H9 (cell line): ENCODE measurements at regions not wholly inside any gene's neighbourhood (a gene's known extent, or its start where the extent isn't known, plus 50 kb on each side); places are given as distances from the start of the nearest gene placed in this dataset.

Source experiments
- DNase-seq: peaks from one replicate; pipeline ENCODE4 v3.0.0-alpha.2; 2017
- H2AFZ ChIP-seq: one replicate; pipeline ENCODE4 v1.6.1; 2013; ENCODE audit warnings: mild to moderate bottlenecking, low read length, control low read depth, moderate library complexity
- H2AK5ac ChIP-seq: 2 replicates; pipeline ENCODE4 v1.6.1; 2013; ENCODE audit warnings: low read length, control low read depth, mixed read lengths; ENCODE audit not compliant: insufficient read length
- H2BK120ac ChIP-seq: one replicate; pipeline ENCODE4 v1.6.1; 2013; ENCODE audit warnings: low read depth, mild to moderate bottlenecking, low read length, control low read depth, inconsistent platforms; ENCODE audit not compliant: poor library complexity, severe bottlenecking
- H2BK12ac ChIP-seq: 2 replicates; pipeline ENCODE4 v1.6.1; 2013; ENCODE audit warnings: low read length, control low read depth, mixed read lengths, low read depth; ENCODE audit not compliant: insufficient read length
- H2BK15ac ChIP-seq: 2 replicates; pipeline ENCODE4 v1.6.1; 2013; ENCODE audit warnings: low read depth, low read length, control low read depth
- H2BK20ac ChIP-seq: one replicate; pipeline ENCODE4 v1.6.1; 2013; ENCODE audit warnings: low read depth, mild to moderate bottlenecking, low read length, control low read depth, inconsistent platforms; ENCODE audit not compliant: poor library complexity, severe bottlenecking
- H2BK5ac ChIP-seq: 2 replicates; pipeline ENCODE4 v1.6.1; 2013; ENCODE audit warnings: low read length, control low read depth, mixed read lengths; ENCODE audit not compliant: insufficient read length
- H3K14ac ChIP-seq: 2 replicates; pipeline ENCODE4 v1.6.1; 2013; ENCODE audit warnings: low read length, control low read depth; ENCODE audit not compliant: insufficient read depth
- H3K18ac ChIP-seq: 2 replicates; pipeline ENCODE4 v1.6.1; 2013; ENCODE audit warnings: low read depth, mild to moderate bottlenecking, mixed read lengths, low read length, control low read depth; ENCODE audit not compliant: insufficient read length
- H3K23ac ChIP-seq: 2 replicates; pipeline ENCODE4 v1.6.1; 2013; ENCODE audit warnings: low read length, control low read depth, mixed read lengths, low read depth; ENCODE audit not compliant: insufficient read length
- H3K23me2 ChIP-seq: 2 replicates; pipeline ENCODE4 v1.6.1; 2013; ENCODE audit warnings: low read depth, mild to moderate bottlenecking, mixed read lengths, low read length, control low read depth; ENCODE audit not compliant: insufficient read length, poor library complexity, severe bottlenecking
- H3K27ac ChIP-seq: 2 replicates; pipeline ENCODE4 v1.5.1; 2013; ENCODE audit warnings: low read length, control low read depth, mixed read lengths, low read depth; ENCODE audit not compliant: insufficient read length
- H3K27me3 ChIP-seq: 2 replicates; pipeline ENCODE4 v1.6.1; 2013; ENCODE audit warnings: low read length, control low read depth, inconsistent platforms; ENCODE audit not compliant: insufficient read depth
- H3K4ac ChIP-seq: 2 replicates; pipeline ENCODE4 v1.6.1; 2013; ENCODE audit warnings: low read depth, mild to moderate bottlenecking, control low read depth, inconsistent platforms, low read length, moderate library complexity
- H3K4me1 ChIP-seq: 2 replicates; pipeline ENCODE4 v1.6.1; 2013; ENCODE audit warnings: low read length, control low read depth, inconsistent platforms; ENCODE audit not compliant: insufficient read depth
- H3K4me2 ChIP-seq: 2 replicates; pipeline ENCODE4 v1.6.1; 2013; ENCODE audit warnings: low read length, control low read depth, mixed read lengths; ENCODE audit not compliant: insufficient read length, insufficient read depth
- H3K56ac ChIP-seq: 2 replicates; pipeline ENCODE4 v1.6.1; 2013; ENCODE audit warnings: low read depth, mild to moderate bottlenecking, mixed read lengths, low read length, control low read depth; ENCODE audit not compliant: insufficient read length
- H3K79me1 ChIP-seq: 2 replicates; pipeline ENCODE4 v1.6.1; 2013; ENCODE audit warnings: low read depth, mild to moderate bottlenecking, moderate library complexity, low read length, control low read depth, inconsistent platforms; ENCODE audit not compliant: insufficient read depth, poor library complexity, severe bottlenecking
- H3K79me2 ChIP-seq: 2 replicates; pipeline ENCODE4 v1.6.1; 2013; ENCODE audit warnings: low read length, control low read depth, inconsistent platforms; ENCODE audit not compliant: insufficient read depth
- H3K9ac ChIP-seq: 2 replicates; pipeline ENCODE4 v1.6.1; 2013; ENCODE audit warnings: low read length, control low read depth, mixed read lengths; ENCODE audit not compliant: insufficient read length; ENCODE audit errors: extremely low read depth
- H3K9me3 ChIP-seq: one replicate; pipeline ENCODE4 v1.6.1; 2013; ENCODE audit warnings: low read depth, low read length, inconsistent platforms; ENCODE audit not compliant: control insufficient read depth
- H3T11ph ChIP-seq: one replicate; pipeline ENCODE4 v1.6.1; 2013; ENCODE audit warnings: mild to moderate bottlenecking, low read length, control low read depth, inconsistent platforms
- H4K20me1 ChIP-seq: one replicate; pipeline ENCODE4 v1.6.1; 2013; ENCODE audit not compliant: control insufficient read depth, insufficient read length, insufficient read depth
- H4K5ac ChIP-seq: 2 replicates; pipeline ENCODE4 v1.6.1; 2013; ENCODE audit warnings: low read depth, mild to moderate bottlenecking, mixed read lengths, low read length, control low read depth; ENCODE audit not compliant: insufficient read length
- H4K8ac ChIP-seq: replicated peaks from 2 replicates; pipeline ENCODE4 v1.6.1; 2013; ENCODE audit warnings: low read length, control low read depth, mixed read lengths, low read depth; ENCODE audit not compliant: insufficient read length
- H4K91ac ChIP-seq: 2 replicates; pipeline ENCODE4 v1.6.1; 2013; ENCODE audit warnings: low read depth, mild to moderate bottlenecking, moderate library complexity, mixed read lengths, low read length, control low read depth; ENCODE audit not compliant: insufficient read length
- H3K27ac Mint-ChIP-seq, 3 experiments: 2 replicates in 2 of 3; 3 replicates in 1 of 3; pipeline ENCODE4 v1.8.0; 2020 to 2021; ENCODE audit warnings: mixed read lengths in 3 of 3, mild to moderate bottlenecking in 1 of 3, moderate library complexity in 1 of 3
- H3K27me3 Mint-ChIP-seq: 2 replicates; pipeline ENCODE4 v1.8.0; 2021; ENCODE audit warnings: low read depth, mild to moderate bottlenecking, moderate library complexity, mixed read lengths
- H3K36me3 Mint-ChIP-seq, 3 experiments: 2 replicates in 2 of 3; 3 replicates in 1 of 3; pipeline ENCODE4 v1.8.0; 2020 to 2021; ENCODE audit warnings: low read depth in 3 of 3, mixed read lengths in 3 of 3; ENCODE audit not compliant: insufficient read depth in 1 of 3
- H3K4me1 Mint-ChIP-seq, 2 experiments: 2 replicates each; pipeline ENCODE4 v1.8.0; 2020; ENCODE audit warnings: mixed read lengths in 2 of 2
- H3K4me3 Mint-ChIP-seq, 2 experiments: 2 replicates in 1 of 2; 3 replicates in 1 of 2; pipeline ENCODE4 v1.8.0; 2020 to 2021; ENCODE audit warnings: mild to moderate bottlenecking in 2 of 2, mixed read lengths in 2 of 2, moderate library complexity in 1 of 2
- H3K9me3 Mint-ChIP-seq, 2 experiments: 2 replicates in 1 of 2; 3 replicates in 1 of 2; pipeline ENCODE4 v1.8.0; 2020; ENCODE audit warnings: mild to moderate bottlenecking in 2 of 2, mixed read lengths in 2 of 2, moderate library complexity in 1 of 2
- CTCF ChIP-seq: fragments of 200-600 bp; sonication (generic); conservative IDR thresholded peaks from 3 replicates; pipeline ENCODE4 v1.8.0; 2021; ENCODE audit warnings: antibody characterized with exemption, mild to moderate bottlenecking
- WGBS: extraction: QIAGEN DNeasy Blood & Tissue Kit; methylation state at CpG from one replicate; pipeline ENCODE4 v1.1.7; 2013; ENCODE audit warnings: missing lambda C conversion rate, low lambda C conversion rate, mixed read lengths; ENCODE audit not compliant: insufficient read length; ENCODE audit errors: extremely low coverage; 5-methylcytosine and 5-hydroxymethylcytosine counted together

DNA sequence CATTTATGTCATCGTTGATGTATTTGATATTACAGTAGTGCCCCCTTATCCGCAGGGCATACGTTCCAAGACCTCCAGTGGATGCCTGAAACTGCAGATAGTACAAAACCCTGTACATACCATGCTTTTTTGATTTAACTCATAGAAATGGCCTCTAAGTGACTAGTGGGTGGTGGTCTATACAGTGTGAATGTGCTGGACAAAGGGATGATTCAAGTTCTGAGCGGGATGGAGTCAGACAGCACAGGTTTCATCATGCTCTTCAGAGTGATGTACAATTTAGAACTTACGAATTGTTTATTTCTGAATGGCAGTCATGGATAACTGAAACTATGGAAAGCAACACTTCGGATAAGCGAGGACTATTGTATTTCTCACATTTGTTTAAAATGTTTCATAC lies 473.1 kb upstream of the FANCL start:
- Histone ChIP-seq H3K23ac (no peak overlapping the region), H3K9ac (no peak overlapping the region), H2AK5ac (no peak overlapping the region), H4K20me1 (peaks cover 3% of the 10 kb centered on the region), H3K56ac (no peak overlapping the region), H3K14ac (no peak overlapping the region), H2BK12ac (no peak overlapping the region), H3T11ph (no peak overlapping the region), H3K4me1 (peaks cover 2% of the 10 kb centered on the region; the same call in 1 of the 2 replicates), H3K79me2 (no peaks in the 10 kb centered on the region), H3K79me1 (no peaks in the 10 kb centered on the region), H3K23me2 (no peaks in the 10 kb centered on the region), H3K27me3 (no peaks in the 10 kb centered on the region), H3K27ac (no peak overlapping the region), H3K4me2 (no peak overlapping the region), H4K8ac (no peak overlapping the region), H3K9me3 (no peaks in the 10 kb centered on the region), H4K91ac (no peak overlapping the region), H2BK15ac (no peak overlapping the region), H3K18ac (no peak overlapping the region), H4K5ac (no peak overlapping the region), H2BK5ac (no peak overlapping the region), H2AFZ (no peak overlapping the region), H2BK120ac (no peak overlapping the region), H2BK20ac (no peak overlapping the region), H3K4ac (no peak overlapping the region)
- TF ChIP-seq CTCF = no peak
- H3K4me3 Mint-ChIP-seq = no peak overlapping the region
- WGBS = no CpG with 5 or more reads among the region's 7 CpGs
- no peak overlapping the region for H3K27ac Mint-ChIP-seq
- no peak for DNase-seq
- H3K27me3 Mint-ChIP-seq = no peaks in the 10 kb centered on the region
- no peaks in the 10 kb centered on the region for H3K9me3 Mint-ChIP-seq
- no peaks in the 10 kb centered on the region for H3K36me3 Mint-ChIP-seq
- H3K4me1 Mint-ChIP-seq = peaks cover 3% of the 10 kb centered on the region in 2 experiments; a peak in 2 of 4 replicates
